Suprapubic skin (tissue), 4 donors: ENCODE measurements at regions not wholly inside any gene's neighbourhood (a gene's known extent, or its start where the extent isn't known, plus 50 kb on each side); places are given as distances from the start of the nearest gene placed in this dataset.

ENCODE experiments used
- DNase-seq, 2 donors: peaks; one replicate each; pipeline ENCODE4 v3.0.0-alpha.2; 2019; ENCODE audit warnings: low spot score in 2 of 2
- H3K27ac ChIP-seq: fragments of 200-600 bp; sonication (generic); one replicate; pipeline ENCODE4 v1.5.1; 2019
- H3K27me3 ChIP-seq: fragments of 200-600 bp; sonication (generic); one replicate; pipeline ENCODE4 v1.5.1; 2019
- H3K36me3 ChIP-seq: fragments of 200-600 bp; sonication (generic); one replicate; pipeline ENCODE4 v1.5.1; 2019
- H3K4me1 ChIP-seq: fragments of 200-600 bp; sonication (generic); one replicate; pipeline ENCODE4 v1.5.1; 2019
- H3K4me3 ChIP-seq: fragments of 200-600 bp; sonication (generic); one replicate; pipeline ENCODE4 v1.5.1; 2019; ENCODE audit warnings: mild to moderate bottlenecking
- H3K9me3 ChIP-seq: fragments of 200-600 bp; sonication (generic); one replicate; pipeline ENCODE4 v1.5.1; 2019
- CTCF ChIP-seq, 2 donors: fragments of 200-600 bp in 1 of 2; fragments of 450-650 bp in 1 of 2; sonication (generic) in 1 of 2; IDR thresholded peaks; one replicate each; pipeline ENCODE4 v1.5.1; 2016 to 2019; ENCODE audit warnings: antibody characterized with exemption in 2 of 2, mild to moderate bottlenecking in 1 of 2, moderate library complexity in 1 of 2
- EP300 ChIP-seq: sonication (generic); formaldehyde crosslinking; IDR thresholded peaks from one replicate; pipeline ENCODE4 v1.6.1; 2017; ENCODE audit warnings: antibody characterized with exemption
- POLR2A ChIP-seq, 2 donors: fragments of 450-650 bp; IDR thresholded peaks; one replicate each; pipeline ENCODE4 v1.6.1; 2017; ENCODE audit warnings: antibody characterized with exemption in 2 of 2, mild to moderate bottlenecking in 2 of 2, moderate library complexity in 2 of 2
- POLR2AphosphoS5 ChIP-seq, 3 donors: sonication (generic); formaldehyde crosslinking; IDR thresholded peaks; one replicate each; pipeline ENCODE4 v1.6.1; 2017; ENCODE audit warnings: antibody characterized with exemption in 3 of 3
- WGBS: methylation state at CpG from one replicate; pipeline ENCODE4 v1.1.5; 2018; 5-methylcytosine and 5-hydroxymethylcytosine counted together

GRCh38 chrX:38891641-38892413 is 90.6 kb downstream of the MID1IP1 start:
- no peaks in the 10 kb centered on the region for H3K9me3 ChIP-seq
- DNase-seq = no peak
- H3K4me1 ChIP-seq = no peaks in the 10 kb centered on the region
- 65% methylated on average over 4 of the region's 4 CpGs for WGBS
- H3K36me3 ChIP-seq = no peaks in the 10 kb centered on the region
- H3K27ac ChIP-seq = no peak overlapping the region
- no peaks in the 10 kb centered on the region for H3K27me3 ChIP-seq
- no peak overlapping the region for H3K4me3 ChIP-seq
- TF ChIP-seq POLR2AphosphoS5 (IDR thresholded peaks at IDR 0.05) = no peak
- no peak for TF ChIP-seq CTCF (IDR thresholded peaks at IDR 0.05)
- TF ChIP-seq EP300 = no peak
- no peak for TF ChIP-seq POLR2A (IDR thresholded peaks at IDR 0.05)

DNA sequence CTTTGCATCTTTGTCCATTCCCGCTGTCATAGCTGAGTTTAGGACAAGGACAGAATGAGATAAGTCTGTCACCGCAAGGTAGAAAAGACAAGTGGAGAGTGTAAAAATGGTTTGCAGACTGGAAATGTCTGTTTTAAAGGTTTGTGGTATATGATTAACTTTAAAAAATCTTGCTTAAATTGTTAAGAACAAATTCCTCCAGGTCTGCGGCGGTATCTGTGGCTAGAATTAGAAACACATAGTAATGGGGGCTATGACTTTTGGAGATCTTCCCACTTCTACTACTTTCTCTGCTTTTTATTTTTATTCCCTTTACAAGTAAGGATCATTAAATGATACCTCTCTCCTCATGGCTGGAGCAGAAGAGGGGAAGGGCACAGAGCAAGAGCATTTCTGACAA is 92.2 kb downstream of the MID1IP1 start:
- no peaks in the 10 kb centered on the region for H3K4me1 ChIP-seq
- no peak overlapping the region for H3K4me3 ChIP-seq
- TF ChIP-seq CTCF (IDR thresholded peaks at IDR 0.05) = no peak
- TF ChIP-seq POLR2A (IDR thresholded peaks at IDR 0.05) = no peak
- TF ChIP-seq POLR2AphosphoS5 (IDR thresholded peaks at IDR 0.05) = no peak
- no peak for TF ChIP-seq EP300
- H3K27ac ChIP-seq = no peak overlapping the region
- H3K27me3 ChIP-seq = no peaks in the 10 kb centered on the region
- no peaks in the 10 kb centered on the region for H3K36me3 ChIP-seq
- no peak for DNase-seq
- no peaks in the 10 kb centered on the region for H3K9me3 ChIP-seq
- 88% methylated on average over 4 of the region's 4 CpGs for WGBS

GRCh38 chrX:38895775-38896174 is 94.5 kb downstream of the MID1IP1 start:
- no peak for TF ChIP-seq POLR2A (IDR thresholded peaks at IDR 0.05)
- no peak for TF ChIP-seq CTCF (IDR thresholded peaks at IDR 0.05)
- TF ChIP-seq POLR2AphosphoS5 (IDR thresholded peaks at IDR 0.05) = no peak
- no peak for TF ChIP-seq EP300
- no peaks in the 10 kb centered on the region for H3K4me1 ChIP-seq
- H3K27ac ChIP-seq = no peak overlapping the region
- no peak overlapping the region for H3K4me3 ChIP-seq
- no peaks in the 10 kb centered on the region for H3K9me3 ChIP-seq
- no peak for DNase-seq
- WGBS = 92% methylated on average over 1 of the region's 1 CpG
- no peaks in the 10 kb centered on the region for H3K27me3 ChIP-seq
- no peaks in the 10 kb centered on the region for H3K36me3 ChIP-seq

- H3K4me1 ChIP-seq = no peaks in the 10 kb centered on the region
- no peak for DNase-seq
- no peak for TF ChIP-seq EP300
- TF ChIP-seq POLR2AphosphoS5 (IDR thresholded peaks at IDR 0.05) = no peak
- H3K4me3 ChIP-seq = no peak overlapping the region
- 70% methylated on average over 4 of the region's 4 CpGs for WGBS
- H3K27me3 ChIP-seq = no peaks in the 10 kb centered on the region
- no peaks in the 10 kb centered on the region for H3K9me3 ChIP-seq
- H3K36me3 ChIP-seq = no peaks in the 10 kb centered on the region
- no peak overlapping the region for H3K27ac ChIP-seq
These were observed 95.6 kb downstream of the MID1IP1 start for GRCh38 chrX:38896724-38897298.

DNA sequence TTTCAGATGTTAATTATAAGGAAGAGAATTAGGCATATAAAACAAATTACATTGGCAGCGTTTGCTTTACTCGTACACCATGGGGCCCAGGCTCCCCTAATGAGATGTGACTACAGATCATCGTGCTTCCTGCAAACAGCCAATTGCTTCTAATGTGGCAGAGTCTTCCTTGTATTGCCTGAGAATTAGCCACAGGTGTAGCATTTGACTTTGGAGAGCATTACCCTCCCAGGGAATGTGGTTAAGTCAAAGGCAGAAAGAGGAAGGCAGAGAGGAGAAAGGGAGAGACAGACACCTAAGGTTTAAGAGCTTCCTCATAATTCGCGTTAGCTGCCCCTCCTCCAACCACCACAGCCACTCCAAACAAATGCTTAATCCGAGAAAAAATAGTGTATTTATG is 97.0 kb downstream of the MID1IP1 start:
- no peaks in the 10 kb centered on the region for H3K27me3 ChIP-seq
- no peak for DNase-seq
- 60% methylated on average over 6 of the region's 6 CpGs for WGBS
- H3K27ac ChIP-seq = no peak overlapping the region
- no peaks in the 10 kb centered on the region for H3K9me3 ChIP-seq
- no peaks in the 10 kb centered on the region for H3K4me1 ChIP-seq
- no peaks in the 10 kb centered on the region for H3K36me3 ChIP-seq
- TF ChIP-seq CTCF (IDR thresholded peaks at IDR 0.05) = no peak
- TF ChIP-seq POLR2AphosphoS5 (IDR thresholded peaks at IDR 0.05) = no peak
- TF ChIP-seq EP300 = no peak
- TF ChIP-seq POLR2A (IDR thresholded peaks at IDR 0.05) = no peak
- no peak overlapping the region for H3K4me3 ChIP-seq
